OCI-LY7 (cell line): ENCODE measurements at regions not wholly inside any gene's neighbourhood (a gene's known extent, or its start where the extent isn't known, plus 50 kb on each side); places are given as distances from the start of the nearest gene placed in this dataset.

Source experiments
- BruUV-seq: library from RNA; stranded (reverse); fragments of 400-500 nt; replicated peaks from 2 replicates; lab custom pipeline; 2021; lab: Mats Ljungman, UMichigan
- CTCF ChIA-PET: fragments of 300-600 bp; sonication (Branson Sonifier 250); formaldehyde crosslinking; loops from one replicate; lab custom pipeline; 2022; ENCODE audit warnings: antibody characterized with exemption; ENCODE audit not compliant: unreplicated experiment; lab: Charles Lee
- POLR2A ChIA-PET: fragments of 300-600 bp; sonication (Branson Sonifier 250); formaldehyde crosslinking; loops from one replicate; lab custom pipeline; 2022; ENCODE audit warnings: antibody characterized with exemption; lab: Charles Lee
- DNase-seq: peaks from one replicate; pipeline ENCODE4 v3.0.0-alpha.2; 2015; ENCODE audit warnings: low spot score
- H2AFZ ChIP-seq: fragments of 200-600 bp; sonication (generic), shearing (Covaris generic); 2 replicates; pipeline ENCODE4 v1.6.1; 2014; ENCODE audit warnings: mild to moderate bottlenecking, antibody characterized with exemption, low read length, moderate library complexity
- H3K27ac ChIP-seq: fragments of 200-600 bp; sonication (generic); 2 replicates; pipeline ENCODE4 v1.5.1; 2014; ENCODE audit warnings: mixed run types, low read depth, mild to moderate bottlenecking, moderate library complexity, low read length, inconsistent platforms; ENCODE audit not compliant: poor library complexity, severe bottlenecking
- H3K36me3 ChIP-seq: fragments of 200-600 bp; sonication (generic); 2 replicates; pipeline ENCODE4 v1.6.1; 2014; ENCODE audit warnings: mild to moderate bottlenecking, antibody characterized with exemption, low read length, moderate library complexity, mixed read lengths; ENCODE audit not compliant: insufficient read depth
- H3K4me1 ChIP-seq: fragments of 200-600 bp; sonication (generic); 2 replicates; pipeline ENCODE4 v1.5.1; 2014; ENCODE audit warnings: mild to moderate bottlenecking, low read length; ENCODE audit not compliant: insufficient read depth, poor library complexity, severe bottlenecking
- H3K4me2 ChIP-seq: fragments of 200-600 bp; sonication (generic); 2 replicates; pipeline ENCODE4 v1.6.1; 2014; ENCODE audit warnings: mild to moderate bottlenecking, low read length
- H3K4me3 ChIP-seq: fragments of 200-600 bp; sonication (generic); 2 replicates; pipeline ENCODE4 v1.5.1; 2014; ENCODE audit warnings: mild to moderate bottlenecking, low read depth, low read length; ENCODE audit not compliant: poor library complexity, severe bottlenecking
- H3K79me2 ChIP-seq: fragments of 200-600 bp; sonication (generic); 2 replicates; pipeline ENCODE4 v1.6.1; 2016; ENCODE audit warnings: low read depth, mild to moderate bottlenecking, low read length, moderate library complexity, mixed read lengths; ENCODE audit not compliant: insufficient read depth
- H3K9me2 ChIP-seq: fragments of 200-600 bp; sonication (generic); 2 replicates; pipeline ENCODE4 v1.6.1; 2016; ENCODE audit warnings: mild to moderate bottlenecking, low read length, mixed read lengths; ENCODE audit not compliant: insufficient read depth
- H3K9me3 ChIP-seq: fragments of 200-600 bp; sonication (generic); 2 replicates; pipeline ENCODE4 v1.6.1; 2014; ENCODE audit warnings: mild to moderate bottlenecking, mixed run types, low read length, mixed read lengths
- H4K20me1 ChIP-seq: fragments of 200-600 bp; sonication (generic); 2 replicates; pipeline ENCODE4 v1.6.1; 2014; ENCODE audit warnings: mild to moderate bottlenecking, antibody characterized with exemption, low read length, moderate library complexity, mixed read lengths; ENCODE audit not compliant: insufficient read depth
- CTCF ChIP-seq: fragments of 200-600 bp; sonication (generic); conservative IDR thresholded peaks from 2 replicates; pipeline ENCODE4 v1.5.1; 2014; ENCODE audit warnings: mild to moderate bottlenecking, antibody characterized with exemption, low read length, moderate library complexity, mixed read lengths
- EZH2phosphoT487 ChIP-seq: fragments of 200-600 bp; sonication (generic); IDR thresholded peaks from 2 replicates; pipeline ENCODE4 v1.6.1; 2018; ENCODE audit warnings: low read depth, borderline replicate concordance, mild to moderate bottlenecking, mixed run types, antibody characterized with exemption, low read length, moderate library complexity, mixed read lengths
- intact Hi-C: fragments of 100-400 bp; cut with micrococcal nuclease; formaldehyde crosslinking; loops from one replicate; pipeline ENCODE4 v1.10.0; 2022; ENCODE audit not compliant: unreplicated experiment

DNA sequence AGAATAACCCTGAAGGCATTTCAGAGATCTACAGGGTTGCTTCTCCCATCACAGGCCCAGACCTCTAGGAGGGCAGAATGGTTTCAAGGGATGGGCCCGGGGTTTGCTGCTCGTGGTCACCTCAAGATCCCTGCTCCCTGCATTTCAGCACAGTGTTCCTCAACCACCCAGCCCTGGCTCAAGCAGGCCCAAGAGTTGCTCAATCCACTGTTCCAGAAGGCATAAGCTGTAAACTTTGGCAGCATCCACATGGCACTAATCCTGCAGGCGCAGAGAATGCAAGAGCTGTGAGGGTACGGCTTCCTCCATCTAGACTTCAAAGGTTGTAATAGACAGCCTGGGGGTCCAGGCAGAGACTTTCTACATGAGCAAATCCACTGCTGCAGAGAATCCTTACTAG, 225.0 kb upstream of the UBASH3B start:
- BruUV-seq, result no TSS peak
- H3K4me2 ChIP-seq, result no peak overlapping the region
- no peaks in the 10 kb centered on the region for H3K79me2 ChIP-seq
- DNase-seq, result no peak
- H3K9me3 ChIP-seq, result no peaks in the 10 kb centered on the region
- no peak overlapping the region for H3K27ac ChIP-seq
- H4K20me1 ChIP-seq, result no peaks in the 10 kb centered on the region
- H3K4me1 ChIP-seq, result no peaks in the 10 kb centered on the region
- no peaks in the 10 kb centered on the region for H3K36me3 ChIP-seq
- no peaks in the 10 kb centered on the region for H3K9me2 ChIP-seq
- intact Hi-C loops, result no loop called here
- POLR2A ChIA-PET, result no interaction called here
- no peak overlapping the region for H3K4me3 ChIP-seq
- no peak overlapping the region for H2AFZ ChIP-seq
- TF ChIP-seq CTCF (no peak), EZH2phosphoT487 (no peak)
- CTCF ChIA-PET, result no interaction called here

GRCh38 chr11:122426073-122426472, 229.4 kb upstream of the UBASH3B start:
- no peak overlapping the region for H2AFZ ChIP-seq
- TF ChIP-seq CTCF (no peak), EZH2phosphoT487 (no peak)
- no peak overlapping the region for H3K27ac ChIP-seq
- H3K79me2 ChIP-seq, result no peaks in the 10 kb centered on the region
- no TSS peak for BruUV-seq
- H3K36me3 ChIP-seq, result no peaks in the 10 kb centered on the region
- no peak for DNase-seq
- H3K9me3 ChIP-seq, result no peaks in the 10 kb centered on the region
- H3K4me3 ChIP-seq, result no peak overlapping the region
- POLR2A ChIA-PET, result no interaction called here
- no peaks in the 10 kb centered on the region for H3K4me1 ChIP-seq
- CTCF ChIA-PET, result no interaction called here
- no peak overlapping the region for H3K4me2 ChIP-seq
- no peaks in the 10 kb centered on the region for H4K20me1 ChIP-seq
- intact Hi-C loops, result loop anchor here (5.0 kb wide), 1 partner anchor 1369 kb away; no protein-coding TSS in a partner anchor
- no peaks in the 10 kb centered on the region for H3K9me2 ChIP-seq

GRCh38 chr11:122424636-122425035, 230.9 kb upstream of the UBASH3B start:
- H3K79me2 ChIP-seq, result no peaks in the 10 kb centered on the region
- ChIA-PET POLR2A (interaction anchor here (0.6 to 1.2 kb wide), 2 partner anchors 11 to 428 kb away, joined by 3 to 5 read pairs; no protein-coding TSS in a partner anchor), CTCF (no interaction called here)
- no peak overlapping the region for H3K4me3 ChIP-seq
- intact Hi-C loops, result loop anchor here (5.0 kb wide), 1 partner anchor 1367 kb away; no protein-coding TSS in a partner anchor
- no peak overlapping the region for H3K27ac ChIP-seq
- H2AFZ ChIP-seq, result no peak overlapping the region
- DNase-seq, result no peak
- H3K4me1 ChIP-seq, result no peaks in the 10 kb centered on the region
- no peaks in the 10 kb centered on the region for H3K36me3 ChIP-seq
- no TSS peak for BruUV-seq
- TF ChIP-seq CTCF, result no peak
- no peak for TF ChIP-seq EZH2phosphoT487
- no peaks in the 10 kb centered on the region for H3K9me3 ChIP-seq
- H3K9me2 ChIP-seq, result no peaks in the 10 kb centered on the region
- no peaks in the 10 kb centered on the region for H4K20me1 ChIP-seq
- no peak overlapping the region for H3K4me2 ChIP-seq
